ENCODE measurements at regions not wholly inside any gene's neighbourhood (a gene's known extent, or its start where the extent isn't known, plus 50 kb on each side); places are given as distances from the start of the nearest gene placed in this dataset.
A peak's percentile ranks its signal among the peaks of the same experiment; 100 is the strongest.

GRCh38 chrX:8358302-8358701, 106.3 kb upstream of the VCX3B start:
- Histone ChIP-seq H3K9me3 (ENCODE audit: control insufficient read depth, insufficient read depth, low read length) (no peaks in the 10 kb centered on the region), H3K4me1 (ENCODE audit: control insufficient read depth, insufficient read depth, low read length) (no peaks in the 10 kb centered on the region), H3K27me3 (ENCODE audit: control insufficient read depth, insufficient read depth, low read length) (no peaks in the 10 kb centered on the region), H3K4me3 (ENCODE audit: low read length) (no peak overlapping the region), H3K36me3 (ENCODE audit: control insufficient read depth, insufficient read depth, low read length) (no peaks in the 10 kb centered on the region), H3K27ac (ENCODE audit: low read length) (no peak overlapping the region)
- intact Hi-C loops (cut with micrococcal nuclease) = no loop called here
- H3K4me1 Mint-ChIP-seq = no peaks in the 10 kb centered on the region
- no peaks in the 10 kb centered on the region for H3K36me3 Mint-ChIP-seq
- H3K4me3 Mint-ChIP-seq = no peak overlapping the region
- TF ChIP-seq CTCF (IDR thresholded peaks at IDR 0.05) = no peak
- 73% methylated on average over 2 of the region's 3 CpGs for WGBS (ENCODE audit: insufficient coverage)
- no peak for ATAC-seq
- H3K27ac Mint-ChIP-seq = no peak overlapping the region
- H3K27me3 Mint-ChIP-seq (ENCODE audit: low read depth in 2 of 2) = no peaks in the 10 kb centered on the region
- no peak for DNase-seq
- H3K9me3 Mint-ChIP-seq = peaks cover 0 to 2% of the 10 kb centered on the region in 2 donors

GRCh38 chrX:8364369-8365141, 100.1 kb upstream of the VCX3B start:
- H3K4me3 ChIP-seq (ENCODE audit: low read length) = no peak overlapping the region
- Mint-ChIP-seq H3K9me3 (peaks cover 0 to 2% of the 10 kb centered on the region in 2 donors), H3K27ac (no peak overlapping the region), H3K36me3 (no peaks in the 10 kb centered on the region), H3K4me1 (no peaks in the 10 kb centered on the region), H3K4me3 (no peak overlapping the region), H3K27me3 (ENCODE audit: low read depth in 2 of 2) (no peaks in the 10 kb centered on the region)
- H3K36me3 ChIP-seq (ENCODE audit: control insufficient read depth, insufficient read depth, low read length) = no peaks in the 10 kb centered on the region
- ATAC-seq (peak in 1 of 3 donors; percentile 33), DNase-seq (no peak)
- WGBS (ENCODE audit: insufficient coverage) = 35% methylated on average over 10 of the region's 13 CpGs
- H3K9me3 ChIP-seq (ENCODE audit: control insufficient read depth, insufficient read depth, low read length) = no peaks in the 10 kb centered on the region
- H3K27ac ChIP-seq (ENCODE audit: low read length) = no peak overlapping the region
- TF ChIP-seq CTCF (IDR thresholded peaks at IDR 0.05) = no peak
- H3K27me3 ChIP-seq (ENCODE audit: control insufficient read depth, insufficient read depth, low read length) = no peaks in the 10 kb centered on the region
- no peaks in the 10 kb centered on the region for H3K4me1 ChIP-seq (ENCODE audit: control insufficient read depth, insufficient read depth, low read length)
- intact Hi-C loops (cut with micrococcal nuclease) = no loop called here

GRCh38 chrX:8366481-8366880, 98.1 kb upstream of the VCX3B start:
- Histone ChIP-seq H3K4me3 (ENCODE audit: low read length) (no peak overlapping the region), H3K4me1 (ENCODE audit: control insufficient read depth, insufficient read depth, low read length) (no peaks in the 10 kb centered on the region), H3K36me3 (ENCODE audit: control insufficient read depth, insufficient read depth, low read length) (no peaks in the 10 kb centered on the region), H3K9me3 (ENCODE audit: control insufficient read depth, insufficient read depth, low read length) (no peaks in the 10 kb centered on the region), H3K27me3 (ENCODE audit: control insufficient read depth, insufficient read depth, low read length) (no peaks in the 10 kb centered on the region), H3K27ac (ENCODE audit: low read length) (no peak overlapping the region)
- no peak overlapping the region for H3K27ac Mint-ChIP-seq
- DNase-seq = no peak
- WGBS (ENCODE audit: insufficient coverage) = 86% methylated on average over 1 of the region's 2 CpGs
- no peak for TF ChIP-seq CTCF (IDR thresholded peaks at IDR 0.05)
- H3K4me3 Mint-ChIP-seq = no peak overlapping the region
- no peaks in the 10 kb centered on the region for H3K27me3 Mint-ChIP-seq (ENCODE audit: low read depth in 2 of 2)
- ATAC-seq = no peak
- intact Hi-C loops (cut with micrococcal nuclease) = no loop called here
- H3K4me1 Mint-ChIP-seq = no peaks in the 10 kb centered on the region
- no peaks in the 10 kb centered on the region for H3K36me3 Mint-ChIP-seq
- peaks cover 0 to 6% of the 10 kb centered on the region in 2 donors for H3K9me3 Mint-ChIP-seq
